ENCODE measurements at regions not wholly inside any gene's neighbourhood (a gene's known extent, or its start where the extent isn't known, plus 50 kb on each side); places are given as distances from the start of the nearest gene placed in this dataset.

GRCh38 chr5:53392073-53392472, 88.4 kb upstream of the FST start:
- H3K9me3 ChIP-seq = peaks cover 16% of the 10 kb centered on the region
- H3K27ac ChIP-seq = no peak overlapping the region
- no peaks in the 10 kb centered on the region for H3K27me3 ChIP-seq
- H3K36me3 ChIP-seq = no peaks in the 10 kb centered on the region
- DNase-seq (ENCODE audit: low spot score in 2 of 2) = no peak
- WGBS = 87% methylated on average over 2 of the region's 2 CpGs
- H3K4me1 ChIP-seq = no peaks in the 10 kb centered on the region
- no peak for TF ChIP-seq POLR2A (IDR thresholded peaks at IDR 0.05)
- no peak for TF ChIP-seq POLR2AphosphoS5 (IDR thresholded peaks at IDR 0.05)
- no peak for TF ChIP-seq EP300 (IDR thresholded peaks at IDR 0.05)
- H3K4me3 ChIP-seq = no peak overlapping the region

- no peak overlapping the region for H3K4me3 ChIP-seq
- TF ChIP-seq EP300 (IDR thresholded peaks at IDR 0.05) (no peak), POLR2AphosphoS5 (IDR thresholded peaks at IDR 0.05) (no peak), POLR2A (IDR thresholded peaks at IDR 0.05) (no peak)
- TF ChIP-seq, protein P1, sequence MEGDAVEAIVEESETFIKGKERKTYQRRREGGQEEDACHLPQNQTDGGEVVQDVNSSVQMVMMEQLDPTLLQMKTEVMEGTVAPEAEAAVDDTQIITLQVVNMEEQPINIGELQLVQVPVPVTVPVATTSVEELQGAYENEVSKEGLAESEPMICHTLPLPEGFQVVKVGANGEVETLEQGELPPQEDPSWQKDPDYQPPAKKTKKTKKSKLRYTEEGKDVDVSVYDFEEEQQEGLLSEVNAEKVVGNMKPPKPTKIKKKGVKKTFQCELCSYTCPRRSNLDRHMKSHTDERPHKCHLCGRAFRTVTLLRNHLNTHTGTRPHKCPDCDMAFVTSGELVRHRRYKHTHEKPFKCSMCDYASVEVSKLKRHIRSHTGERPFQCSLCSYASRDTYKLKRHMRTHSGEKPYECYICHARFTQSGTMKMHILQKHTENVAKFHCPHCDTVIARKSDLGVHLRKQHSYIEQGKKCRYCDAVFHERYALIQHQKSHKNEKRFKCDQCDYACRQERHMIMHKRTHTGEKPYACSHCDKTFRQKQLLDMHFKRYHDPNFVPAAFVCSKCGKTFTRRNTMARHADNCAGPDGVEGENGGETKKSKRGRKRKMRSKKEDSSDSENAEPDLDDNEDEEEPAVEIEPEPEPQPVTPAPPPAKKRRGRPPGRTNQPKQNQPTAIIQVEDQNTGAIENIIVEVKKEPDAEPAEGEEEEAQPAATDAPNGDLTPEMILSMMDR (IDR thresholded peaks at IDR 0.05) = no peak
- no peaks in the 10 kb centered on the region for H3K4me1 ChIP-seq
- no peaks in the 10 kb centered on the region for H3K36me3 ChIP-seq
- peaks cover 4% of the 10 kb centered on the region for H3K9me3 ChIP-seq
- H3K27ac ChIP-seq = no peak overlapping the region
- no peaks in the 10 kb centered on the region for H3K27me3 ChIP-seq
- DNase-seq (ENCODE audit: low spot score in 2 of 2) = no peak
Measured at GRCh38 chr5:53394808-53395207, 85.6 kb upstream of the FST start.

- Histone ChIP-seq H3K36me3 (no peaks in the 10 kb centered on the region), H3K4me1 (no peaks in the 10 kb centered on the region), H3K27me3 (no peaks in the 10 kb centered on the region), H3K4me3 (no peak overlapping the region), H3K9me3 (no peaks in the 10 kb centered on the region), H3K27ac (no peak overlapping the region)
- DNase-seq (ENCODE audit: low spot score in 2 of 2) = no peak
- WGBS = 89% methylated on average over 4 of the region's 5 CpGs
- TF ChIP-seq POLR2AphosphoS5 (IDR thresholded peaks at IDR 0.05) (no peak), POLR2A (IDR thresholded peaks at IDR 0.05) (no peak), EP300 (IDR thresholded peaks at IDR 0.05) (no peak)
- TF ChIP-seq, protein P1 (IDR thresholded peaks at IDR 0.05) = no peak
Measured at GRCh38 chr5:53397141-53397757, 83.2 kb upstream of the FST start.

GRCh38 chr5:53397845-53398244, 82.6 kb upstream of the FST start:
- no peak for DNase-seq (ENCODE audit: low spot score in 2 of 2)
- Histone ChIP-seq H3K27ac (no peak overlapping the region), H3K36me3 (no peaks in the 10 kb centered on the region), H3K4me1 (no peaks in the 10 kb centered on the region), H3K4me3 (no peak overlapping the region), H3K27me3 (no peaks in the 10 kb centered on the region), H3K9me3 (no peaks in the 10 kb centered on the region)
- WGBS = 34% methylated on average over 2 of the region's 2 CpGs
- TF ChIP-seq, protein P1 (IDR thresholded peaks at IDR 0.05) = no peak
- no peak for TF ChIP-seq POLR2A (IDR thresholded peaks at IDR 0.05)
- TF ChIP-seq POLR2AphosphoS5 (IDR thresholded peaks at IDR 0.05) = no peak
- TF ChIP-seq EP300 (IDR thresholded peaks at IDR 0.05) = no peak

- H3K9me3 ChIP-seq = no peaks in the 10 kb centered on the region
- no peak overlapping the region for H3K27ac ChIP-seq
- H3K4me1 ChIP-seq = no peaks in the 10 kb centered on the region
- no peak overlapping the region for H3K4me3 ChIP-seq
- H3K36me3 ChIP-seq = no peaks in the 10 kb centered on the region
- H3K27me3 ChIP-seq = no peaks in the 10 kb centered on the region
- WGBS = 83% methylated on average over 2 of the region's 2 CpGs
- no peak for TF ChIP-seq POLR2A (IDR thresholded peaks at IDR 0.05)
- TF ChIP-seq POLR2AphosphoS5 (IDR thresholded peaks at IDR 0.05) = no peak
- TF ChIP-seq, protein P1 (IDR thresholded peaks at IDR 0.05) = no peak
- no peak for TF ChIP-seq EP300 (IDR thresholded peaks at IDR 0.05)
- DNase-seq (ENCODE audit: low spot score in 2 of 2) = no peak
Measured at GRCh38 chr5:53399926-53400697, 80.3 kb upstream of the FST start.
